LHCN-M2 (cell line): ENCODE measurements at regions not wholly inside any gene's neighbourhood (a gene's known extent, or its start where the extent isn't known, plus 50 kb on each side); places are given as distances from the start of the nearest gene placed in this dataset.

Experiments used
- DNase-seq: peaks from one replicate; pipeline ENCODE4 v3.0.0-alpha.2; 2012; ENCODE audit warnings: low read depth

DNA sequence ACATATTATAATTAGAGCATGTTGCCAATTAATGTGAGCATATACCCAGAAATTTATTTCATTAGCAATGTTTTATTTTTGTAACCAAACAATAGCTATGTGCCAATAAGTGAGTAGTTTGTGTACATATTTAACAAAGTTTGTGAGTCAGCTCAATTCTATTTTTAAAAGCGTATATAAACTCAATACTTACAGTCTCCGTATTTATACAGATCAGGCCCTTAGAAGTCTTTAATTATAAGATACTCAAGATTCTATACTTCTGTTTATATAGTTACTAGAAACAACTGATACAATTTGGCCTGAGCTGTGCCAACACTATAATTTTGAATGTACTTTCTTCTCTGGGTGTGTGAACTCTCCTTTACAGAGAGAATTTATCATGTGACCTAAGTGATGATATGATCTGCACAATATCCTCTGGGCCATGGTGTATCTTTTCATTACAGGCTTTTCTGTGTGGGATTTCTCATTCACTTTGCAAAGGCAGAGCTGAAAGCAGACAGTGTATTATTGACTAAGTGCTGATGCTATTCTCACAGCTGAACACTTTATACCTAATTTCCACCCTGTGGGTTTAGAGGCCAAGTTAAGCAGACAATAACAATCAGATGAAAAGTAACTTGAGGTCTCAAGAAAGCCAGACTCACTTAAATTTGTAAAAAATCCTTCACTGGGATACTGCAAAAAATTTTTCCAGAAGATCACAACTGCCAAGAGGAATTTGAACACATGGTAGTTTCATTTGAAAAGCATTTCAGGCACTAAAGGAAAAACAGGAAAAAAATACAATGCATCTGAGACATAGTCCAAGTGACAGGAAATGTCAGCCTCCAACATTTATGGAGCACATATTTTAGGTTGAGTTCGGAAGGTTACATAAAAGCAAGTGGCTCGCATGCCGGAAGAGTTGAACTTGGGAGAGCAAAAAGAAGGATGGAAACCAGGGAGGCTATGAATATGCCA lies 277.9 kb upstream of the SEMA6D start:
- DNase-seq: no peak

DNA sequence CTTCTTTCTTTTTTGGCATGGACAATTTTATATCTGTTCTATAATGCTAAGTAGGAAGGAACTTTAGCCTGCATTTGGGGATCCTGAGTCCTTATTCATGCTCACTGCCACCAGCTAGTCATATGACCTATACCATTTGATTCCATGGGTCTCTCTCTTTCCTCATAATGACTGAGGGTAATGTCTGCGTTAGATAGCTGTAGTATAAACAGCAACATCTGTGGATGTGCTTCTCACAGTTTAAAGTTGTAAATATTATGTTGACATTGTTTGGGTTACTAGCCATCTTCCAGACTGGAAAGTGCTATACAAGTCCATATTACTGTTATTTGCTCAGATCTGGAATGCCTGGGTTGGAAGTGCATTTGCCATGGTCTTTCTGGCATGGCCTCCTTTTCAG lies 274.9 kb upstream of the SEMA6D start:
- DNase-seq: no peak

DNA sequence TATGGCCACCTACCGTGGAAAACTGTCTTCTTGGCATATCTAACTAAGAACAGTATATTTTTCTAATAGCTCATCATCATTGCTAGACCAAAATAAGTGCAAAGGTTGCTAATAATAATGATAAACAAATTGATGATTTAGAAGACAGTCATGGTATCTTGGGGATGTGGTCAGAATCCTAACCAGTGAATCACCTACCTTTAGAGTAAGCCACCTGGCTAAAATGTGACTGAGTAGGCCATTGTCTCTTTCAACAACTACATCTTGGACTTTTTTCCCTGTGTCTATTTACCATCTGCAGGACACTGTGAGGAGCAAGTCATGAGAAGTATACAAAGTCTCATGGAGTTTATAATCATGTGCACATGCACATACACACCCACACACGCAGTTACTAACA lies 273.5 kb upstream of the SEMA6D start:
- DNase-seq: no peak

DNA sequence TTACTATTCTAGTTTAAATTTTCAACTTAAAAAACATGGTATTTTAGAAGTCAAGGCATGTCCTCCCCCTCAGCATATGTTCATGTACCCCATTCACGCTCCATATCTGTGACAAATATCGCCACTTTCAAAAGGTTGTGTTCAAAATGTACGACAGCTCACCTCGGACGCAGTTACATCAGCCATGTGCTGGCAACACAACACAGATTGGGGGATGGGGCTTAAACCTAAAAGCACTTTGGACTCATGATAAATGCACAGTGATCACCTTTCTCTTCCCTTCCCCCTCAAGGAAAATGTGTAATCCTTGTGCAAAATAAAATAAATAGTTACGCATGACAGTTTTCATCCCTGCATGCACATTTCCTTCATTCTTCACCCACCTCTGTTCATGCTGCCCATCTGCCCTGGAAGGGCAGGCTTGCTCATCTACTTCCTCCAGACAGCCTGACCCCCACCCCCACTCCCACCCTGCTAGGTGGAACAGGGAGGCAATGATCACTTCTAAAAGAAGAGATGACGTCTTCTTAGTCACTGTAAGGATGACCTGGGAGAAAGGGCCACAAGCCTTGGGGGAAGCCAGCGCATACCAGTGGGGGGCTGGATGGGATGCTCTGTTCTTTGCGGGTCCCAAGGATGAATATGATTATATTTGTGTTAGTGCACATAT lies 271.4 kb upstream of the SEMA6D start:
- no peak for DNase-seq

DNA sequence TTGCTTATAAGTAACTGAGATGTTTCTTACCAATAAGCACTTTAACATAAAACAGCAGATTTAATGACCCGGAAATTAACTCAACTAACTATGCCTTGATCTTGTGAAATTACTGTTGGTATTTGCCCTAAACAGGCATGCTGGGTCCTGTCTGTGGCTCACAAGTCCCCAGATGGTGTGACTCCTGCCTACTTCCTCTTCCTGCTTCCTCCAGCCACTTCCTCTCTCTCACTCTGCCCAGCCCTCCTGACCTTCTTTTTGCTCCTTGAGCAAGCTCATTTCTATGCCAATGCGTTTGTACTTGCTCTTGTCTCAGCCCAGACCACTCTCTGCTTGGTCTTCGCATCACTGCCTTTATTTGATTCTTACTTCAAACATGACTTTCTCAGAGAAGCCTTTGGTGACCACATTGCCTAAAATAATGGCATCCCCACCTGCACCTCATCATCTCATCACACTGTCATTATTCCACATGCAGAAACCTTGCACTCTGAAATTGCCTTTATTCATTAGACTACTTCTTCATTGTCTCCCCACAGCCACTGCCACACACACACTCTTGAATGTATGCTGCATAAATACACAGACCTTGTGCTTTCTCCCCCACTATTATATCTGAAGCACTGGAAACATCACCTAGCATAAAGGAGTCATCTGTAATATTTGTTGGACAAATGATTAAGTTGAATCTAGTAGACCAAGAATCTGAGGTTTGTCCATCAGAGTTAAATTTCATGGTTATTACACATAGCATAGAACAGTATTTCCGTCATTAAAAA lies 256.3 kb upstream of the SEMA6D start:
- DNase-seq: no peak

DNA sequence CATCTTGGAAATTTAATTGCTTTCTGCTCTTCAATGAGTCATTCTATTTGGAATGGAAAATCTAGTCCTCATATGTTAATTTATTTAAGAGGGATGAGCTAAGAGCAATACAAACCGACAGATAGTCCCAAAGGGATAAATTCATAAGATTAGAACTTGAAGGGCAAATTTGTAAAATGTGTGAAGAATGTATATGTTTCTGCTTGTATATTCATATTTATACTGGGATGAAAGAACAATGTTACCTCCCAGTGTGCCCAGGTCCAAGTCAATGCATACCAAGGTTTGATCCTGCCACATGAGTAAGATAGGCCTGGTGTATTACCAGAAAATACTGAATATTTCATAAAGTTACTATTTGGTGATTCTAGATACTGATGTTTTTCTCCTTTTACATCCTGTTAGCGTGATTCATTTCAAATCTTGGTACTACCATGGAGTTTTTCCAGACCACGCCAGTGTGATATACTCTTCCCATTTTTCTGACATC lies 255.6 kb upstream of the SEMA6D start:
- no peak for DNase-seq

DNA sequence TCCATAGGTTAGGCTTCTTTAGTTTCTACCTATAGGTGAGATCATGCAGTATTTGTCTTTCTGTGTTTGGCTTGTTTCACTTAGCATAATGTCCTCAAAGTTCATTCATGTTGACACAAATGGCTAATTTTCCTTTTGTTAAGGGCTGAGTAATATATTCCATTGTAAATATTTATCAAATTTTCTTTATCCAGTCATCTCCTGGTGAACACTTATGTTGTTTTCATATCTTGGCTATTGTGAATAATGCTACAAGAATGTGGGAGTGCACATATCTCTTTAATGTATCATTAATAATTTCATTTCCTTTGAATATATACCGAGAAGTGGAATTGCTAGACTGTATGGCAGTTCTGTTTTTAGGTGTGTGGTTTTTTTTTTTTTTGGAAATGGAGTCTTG lies 250.9 kb upstream of the SEMA6D start:
- DNase-seq: no peak

DNA sequence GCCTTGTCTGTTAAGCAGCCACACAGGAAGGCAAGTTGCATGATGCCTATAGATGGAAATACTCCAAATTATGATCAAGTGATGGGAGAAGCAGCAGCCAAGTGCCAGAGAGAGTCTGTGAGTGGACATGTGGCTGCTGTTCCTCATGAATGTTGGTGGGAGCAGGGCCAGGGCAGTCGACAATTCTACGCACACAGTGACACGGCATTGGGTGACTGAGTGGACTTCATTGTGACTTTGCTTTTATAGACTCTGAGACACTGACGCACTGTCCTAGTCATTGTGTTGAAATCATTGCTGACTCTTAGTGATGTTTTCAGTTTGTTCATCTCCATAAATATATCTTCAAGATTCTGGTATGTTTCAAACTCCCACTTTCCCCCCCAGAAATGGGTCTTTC lies 246.3 kb upstream of the SEMA6D start:
- DNase-seq: no peak

DNA sequence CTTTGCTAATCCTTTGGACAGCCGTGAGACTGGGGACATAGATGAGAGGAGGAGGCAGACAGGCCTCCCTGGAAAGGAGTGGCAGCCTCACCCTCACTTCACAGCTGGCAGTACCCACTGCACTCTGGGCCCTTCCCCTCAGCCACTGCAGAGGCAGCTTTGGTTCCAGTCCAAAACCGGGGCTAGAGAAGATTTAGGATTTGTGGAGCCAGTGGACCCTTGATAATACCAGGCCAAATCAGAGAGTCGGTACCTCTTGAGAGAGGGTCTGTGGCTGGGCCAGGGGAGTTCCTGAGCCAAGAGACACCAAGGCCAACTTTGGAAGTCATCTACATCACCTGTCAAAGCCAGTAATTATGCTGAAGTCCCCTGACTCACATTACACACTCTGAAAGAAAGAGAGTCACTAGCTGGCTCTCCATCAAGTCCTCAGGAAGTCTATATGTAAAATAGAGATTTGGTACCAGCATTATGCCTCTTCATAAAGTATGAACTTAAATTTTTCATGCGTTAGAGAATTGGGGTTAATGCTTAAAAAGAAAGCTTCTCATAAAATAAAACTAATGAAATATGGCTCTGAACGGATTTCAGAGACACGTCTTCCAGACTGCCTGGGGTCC lies 244.1 kb upstream of the SEMA6D start:
- no peak for DNase-seq

DNA sequence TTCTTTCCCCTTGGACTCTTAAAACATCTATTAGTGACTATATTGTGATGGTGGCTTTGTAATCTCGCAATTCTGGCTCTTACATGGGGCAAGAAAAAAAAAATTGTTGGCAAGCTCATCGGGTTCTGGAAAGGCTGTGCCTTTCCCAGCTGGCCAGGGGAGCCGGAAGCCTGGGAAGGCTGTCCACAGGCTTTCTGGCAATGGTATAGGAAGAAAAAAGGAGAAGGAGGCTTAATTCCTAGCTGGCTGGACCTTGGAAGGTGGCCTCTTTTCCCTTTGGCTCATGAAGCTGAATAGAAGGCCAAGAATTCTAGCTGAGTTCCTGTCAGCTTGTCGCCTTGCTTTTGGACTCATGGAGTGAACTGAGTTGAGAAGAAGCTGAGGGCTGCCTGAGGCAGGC lies 243.5 kb upstream of the SEMA6D start:
- no peak for DNase-seq

DNA sequence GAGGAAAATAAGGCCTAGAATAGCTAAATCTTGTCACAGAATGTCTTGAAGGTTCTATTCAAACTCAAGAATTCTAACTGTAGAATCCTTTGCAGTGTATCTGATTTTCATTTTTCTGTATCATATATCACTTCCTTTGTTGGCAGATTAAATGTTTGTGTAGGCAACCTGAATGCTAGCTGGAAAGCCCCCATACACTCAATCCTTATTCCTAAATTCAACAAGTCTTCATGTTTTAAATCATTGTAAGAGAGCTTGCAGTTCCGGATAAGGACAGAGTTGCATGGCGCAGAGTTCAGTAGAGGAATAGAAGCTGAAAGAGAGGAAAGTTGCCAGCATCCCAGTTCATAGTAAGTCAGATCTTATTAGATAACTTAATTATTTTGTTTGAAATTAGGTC lies 242.0 kb upstream of the SEMA6D start:
- DNase-seq: no peak

DNA sequence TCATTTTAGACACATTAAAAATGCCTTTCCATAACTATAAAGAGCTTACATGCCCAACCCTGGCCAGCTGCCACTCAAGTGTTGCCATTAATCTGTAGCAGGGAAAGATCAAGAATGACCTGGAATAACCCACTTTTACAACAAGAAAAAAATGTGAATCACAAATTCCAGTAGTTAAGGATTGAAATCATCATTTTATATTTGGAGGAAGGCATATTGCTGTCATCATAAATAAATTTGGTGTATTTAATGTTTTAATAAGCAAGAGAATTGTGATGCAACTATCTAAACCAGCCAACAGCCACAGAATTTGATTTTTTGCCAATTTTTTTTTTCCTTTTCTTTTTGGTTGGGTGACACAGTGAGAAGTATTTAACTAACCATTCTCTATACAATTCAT lies 240.0 kb upstream of the SEMA6D start:
- no peak for DNase-seq

DNA sequence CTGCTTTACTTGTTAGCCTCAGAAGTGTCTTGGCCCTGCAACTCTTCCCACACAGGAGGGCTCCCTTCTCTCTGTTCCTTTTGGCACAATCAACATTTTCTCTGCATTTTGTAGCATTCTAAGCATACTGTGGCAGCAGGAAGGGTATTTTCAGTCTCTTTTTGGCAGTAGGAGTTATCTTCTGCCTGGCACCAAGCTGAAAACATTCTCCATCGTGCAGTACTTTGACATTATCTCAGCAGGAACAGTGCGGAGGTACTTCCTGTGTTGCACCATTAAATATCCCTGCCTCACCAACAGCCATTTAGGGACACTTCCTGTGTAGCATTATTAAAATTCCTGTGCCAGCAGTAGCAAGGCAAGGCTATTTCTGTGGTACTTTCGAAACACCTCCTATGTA lies 233.2 kb upstream of the SEMA6D start:
- no peak for DNase-seq

DNA sequence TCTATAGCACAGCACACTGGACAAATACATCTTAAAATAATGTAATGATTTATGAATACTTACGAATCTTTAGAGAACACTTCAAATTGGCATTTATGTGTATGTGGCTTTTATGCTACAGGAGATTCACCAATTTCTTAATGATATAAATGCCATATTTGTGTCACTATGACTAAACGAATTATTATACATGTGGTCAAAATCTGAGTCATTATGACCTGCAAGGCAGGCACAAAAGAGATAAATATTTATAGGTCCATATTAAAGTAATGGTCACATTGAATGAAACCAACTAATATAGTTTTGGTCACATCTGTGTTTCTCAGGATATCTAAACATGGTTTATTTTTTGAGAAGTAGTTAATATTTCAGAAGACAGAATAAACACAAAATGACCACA lies 232.3 kb upstream of the SEMA6D start:
- no peak for DNase-seq

DNA sequence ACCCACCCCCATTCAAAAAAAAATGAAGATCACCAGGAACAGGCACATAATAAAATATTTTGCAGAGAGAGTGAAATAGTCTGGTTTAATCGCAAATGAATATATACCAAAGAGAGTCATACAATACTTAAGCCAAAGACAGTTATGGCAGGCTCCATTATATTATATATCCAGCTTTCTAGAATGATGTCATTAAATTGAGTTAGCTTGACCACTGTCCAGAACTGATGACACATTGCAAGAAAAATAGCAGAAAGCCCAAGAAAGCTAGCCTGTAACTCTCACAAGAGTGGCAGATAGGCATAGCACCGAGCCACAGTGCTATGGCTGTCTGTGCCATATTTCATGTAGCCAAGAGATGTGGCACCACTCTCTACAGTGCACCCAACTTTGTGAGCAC lies 231.9 kb upstream of the SEMA6D start:
- no peak for DNase-seq

DNA sequence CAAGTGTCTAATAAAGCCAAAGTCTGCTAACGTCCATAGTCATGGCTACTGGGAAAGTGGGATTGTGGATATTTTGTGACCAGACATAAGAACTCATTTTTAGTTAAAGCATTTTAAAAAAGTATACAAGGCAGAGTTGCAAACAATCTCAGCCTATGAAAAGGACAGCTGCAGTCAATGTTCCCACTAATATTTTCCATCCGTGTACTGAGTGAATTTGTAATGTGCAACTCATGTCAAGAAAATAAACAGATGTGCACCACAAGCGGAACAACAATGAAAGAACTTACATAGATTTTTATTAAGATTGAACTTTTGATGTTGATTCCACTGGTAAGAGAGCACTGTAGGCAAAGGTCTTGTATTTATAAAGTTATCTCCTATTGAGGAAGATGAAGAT lies 231.3 kb upstream of the SEMA6D start:
- no peak for DNase-seq

DNA sequence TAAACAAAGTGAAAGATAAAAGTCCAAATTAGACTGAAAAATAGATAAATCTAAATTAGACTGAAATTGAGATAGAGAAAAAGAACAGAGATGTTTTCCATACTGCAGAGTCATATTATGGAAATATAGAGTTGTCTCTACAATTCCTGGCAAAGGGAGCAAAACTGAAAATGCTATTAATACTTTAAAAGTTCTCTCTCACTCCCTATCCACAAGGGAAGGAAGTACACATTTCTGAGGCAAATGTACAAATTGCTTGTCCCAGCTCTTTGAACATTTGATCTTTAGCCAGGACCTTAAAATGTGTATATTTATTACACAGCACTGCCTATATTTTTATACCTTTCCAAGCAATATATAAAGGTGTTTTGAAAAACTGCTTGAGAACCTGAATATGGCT lies 225.1 kb upstream of the SEMA6D start:
- DNase-seq: no peak

DNA sequence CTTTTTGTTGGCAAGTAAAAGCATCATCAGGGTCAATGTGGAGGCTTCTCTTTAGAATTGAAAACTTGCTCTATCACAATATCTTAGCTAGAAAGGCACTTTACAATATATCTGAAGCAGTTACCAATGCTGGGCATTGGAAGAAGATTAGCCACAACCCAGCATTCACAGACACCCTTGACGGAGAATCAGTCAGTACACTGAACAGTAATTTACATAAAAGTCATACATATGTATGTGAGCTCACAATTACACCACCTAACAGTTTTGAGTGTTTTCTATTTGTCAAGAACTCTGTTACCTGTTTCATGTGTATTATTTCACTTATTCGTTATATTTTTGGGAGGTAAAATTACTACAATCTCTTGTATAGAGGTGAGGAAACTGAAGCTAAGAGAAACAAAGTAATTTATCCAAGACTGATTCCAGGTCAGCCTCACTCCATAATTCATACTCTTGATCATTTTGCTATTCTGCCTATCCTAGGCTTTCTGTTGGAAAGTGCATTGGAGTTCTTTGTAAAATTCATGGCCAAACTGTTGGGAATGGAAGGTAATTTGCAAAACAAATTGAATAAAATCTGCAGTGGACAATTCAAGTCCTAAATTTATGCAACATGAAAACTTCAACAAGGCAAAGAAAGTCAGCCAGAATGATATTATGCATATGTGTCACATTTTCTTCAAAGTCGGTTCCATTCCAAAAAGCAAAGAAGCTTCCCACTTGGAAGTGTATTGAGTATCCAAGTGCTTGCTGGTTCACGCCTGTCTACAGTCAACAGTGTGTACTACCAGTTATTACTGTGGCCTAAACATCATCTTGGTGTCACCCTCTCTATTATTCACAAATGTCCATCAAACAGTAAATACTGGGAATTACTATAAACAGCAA lies 223.7 kb upstream of the SEMA6D start:
- DNase-seq: no peak

DNA sequence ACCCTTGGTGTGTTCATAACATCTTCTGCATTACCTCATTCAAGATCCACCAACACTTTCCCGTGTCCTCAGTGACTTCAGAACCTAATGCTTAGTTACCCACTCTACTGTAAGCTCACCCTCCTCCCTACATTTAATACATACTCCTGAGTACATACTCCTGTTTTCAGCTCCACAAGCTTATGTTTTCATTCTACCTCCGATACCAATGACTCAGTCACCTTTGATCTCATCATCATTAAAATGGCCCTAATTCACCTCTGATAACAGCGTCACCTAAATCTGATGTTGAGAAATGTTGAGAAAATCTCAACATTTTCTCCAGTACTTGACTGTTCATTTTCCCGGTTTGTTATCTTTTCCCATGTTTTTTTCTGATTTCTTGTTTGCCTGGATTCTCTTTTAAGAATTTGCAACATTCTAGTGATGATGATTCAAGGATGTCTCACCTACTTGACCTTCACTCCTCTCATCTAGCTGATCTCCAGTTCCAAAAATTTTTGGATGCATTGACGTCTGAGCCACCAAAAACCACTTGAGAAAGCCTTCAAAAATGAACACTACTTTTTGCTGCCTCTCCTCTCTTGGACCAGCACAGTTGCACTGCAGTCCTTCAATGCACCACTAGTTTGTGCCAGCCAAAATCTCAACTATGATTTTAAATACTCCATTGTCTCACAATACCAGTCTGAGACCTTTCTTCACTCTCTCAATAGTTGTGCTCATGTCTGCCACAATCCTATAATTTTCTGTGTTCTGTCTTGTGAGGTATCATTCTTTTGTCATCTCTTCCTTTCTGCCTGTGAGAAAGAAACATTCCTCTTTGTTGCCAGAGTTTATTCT lies 220.7 kb upstream of the SEMA6D start:
- no peak for DNase-seq

DNA sequence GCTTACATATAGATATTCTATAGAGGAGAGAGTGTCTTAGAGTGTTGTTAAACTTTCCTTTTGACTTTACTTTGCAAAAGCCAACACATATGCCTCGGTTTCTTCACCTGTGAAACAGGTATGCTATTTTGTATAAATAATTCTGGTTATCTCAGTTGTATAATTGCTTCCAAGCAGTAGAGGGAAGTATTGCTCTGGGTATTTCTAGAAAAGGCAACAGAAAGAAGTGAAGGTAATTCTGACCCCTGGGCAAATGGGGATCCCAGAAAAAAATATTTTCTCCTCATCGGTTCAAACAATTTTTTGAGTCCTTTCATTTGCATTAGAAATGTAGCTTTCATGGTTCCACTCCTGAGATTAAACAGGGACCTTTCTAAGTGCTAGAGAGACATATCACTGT lies 216.5 kb upstream of the SEMA6D start:
- DNase-seq: no peak
